SK-N-SH (cell line): ENCODE measurements at regions not wholly inside any gene's neighbourhood (a gene's known extent, or its start where the extent isn't known, plus 50 kb on each side); places are given as distances from the start of the nearest gene placed in this dataset.

Experiments used
- CTCF ChIA-PET: fragments of 300-600, 350-600 bp; formaldehyde crosslinking; extraction: SDS; loops from one replicate; lab custom pipeline; 2021; lab: Yijun Ruan, JAX
- POLR2A ChIA-PET: fragments of 350-600 bp; sonication (Branson Sonifier 250); formaldehyde crosslinking; extraction: SDS; loops from one replicate; lab custom pipeline; 2020; ENCODE audit warnings: antibody characterized with exemption, inconsistent platforms; lab: Yijun Ruan, JAX
- DNase-seq: peaks from one replicate; pipeline ENCODE4 v3.0.0; 2012
- H2AFZ ChIP-seq: fragments of 200-600 bp; sonication (generic); 2 replicates; pipeline ENCODE4 v1.8.1; 2016; ENCODE audit warnings: antibody characterized with exemption, mild to moderate bottlenecking, low read depth
- H3F3A ChIP-seq: fragments of 200-600 bp; sonication (generic); replicated peaks from 2 replicates; pipeline ENCODE3; 2016; ENCODE audit warnings: antibody characterized with exemption, mild to moderate bottlenecking; ENCODE audit not compliant: insufficient read depth
- H3K27ac ChIP-seq, 2 experiments: fragments of 200-500 bp in 1 of 2; fragments of 200-600 bp in 1 of 2; sonication (Bioruptor generic) in 1 of 2; sonication (generic), shearing (Covaris generic) in 1 of 2; 2 replicates each; pipeline versions ENCODE4 v1.5.1 to v1.6.1; 2014 to 2016; ENCODE audit warnings: low read depth in 2 of 2, inconsistent platforms in 1 of 2, low read length in 1 of 2, mild to moderate bottlenecking in 1 of 2, mixed read lengths in 1 of 2
- H3K27me3 ChIP-seq: fragments of 200-600 bp; sonication (generic), shearing (Covaris generic); 2 replicates; pipeline ENCODE4 v1.6.1; 2016; ENCODE audit warnings: mixed run types; ENCODE audit not compliant: insufficient read depth
- H3K36me3 ChIP-seq, 2 experiments: fragments of 200-500 bp in 1 of 2; fragments of 200-600 bp in 1 of 2; sonication (Bioruptor generic) in 1 of 2; sonication (generic) in 1 of 2; replicated peaks in 1 of 2; 2 replicates each; pipeline versions ENCODE3 to v1.5.1; 2014 to 2016; ENCODE audit warnings: low read length in 1 of 2, mild to moderate bottlenecking in 1 of 2; ENCODE audit not compliant: insufficient read depth in 2 of 2, control insufficient read depth in 1 of 2
- H3K4me1 ChIP-seq, 2 experiments: fragments of 200-500 bp in 1 of 2; fragments of 200-600 bp in 1 of 2; sonication (Bioruptor generic) in 1 of 2; sonication (generic), shearing (Covaris generic) in 1 of 2; 2 replicates each; pipeline versions ENCODE4 v1.5.1 to v1.6.1; 2014 to 2016; ENCODE audit warnings: low read depth in 1 of 2, low read length in 1 of 2, mixed run types in 1 of 2; ENCODE audit not compliant: insufficient read depth in 2 of 2, control insufficient read depth in 1 of 2
- H3K4me2 ChIP-seq: fragments of 200-600 bp; sonication (generic), shearing (Covaris generic); 2 replicates; pipeline ENCODE4 v1.6.1; 2017; ENCODE audit warnings: mixed run types
- H3K4me3 ChIP-seq, 2 experiments: fragments of 200-500 bp in 1 of 2; fragments of 200-600 bp in 1 of 2; sonication (Bioruptor generic) in 1 of 2; sonication (generic), shearing (Covaris generic) in 1 of 2; 2 replicates each; pipeline versions ENCODE4 v1.5.1 to v1.8.1; 2014 to 2016; ENCODE audit warnings: low read depth in 2 of 2, inconsistent platforms in 1 of 2, low read length in 1 of 2, mild to moderate bottlenecking in 1 of 2, mixed read lengths in 1 of 2, moderate library complexity in 1 of 2
- H3K79me2 ChIP-seq: fragments of 200-600 bp; sonication (generic); 2 replicates; pipeline ENCODE4 v1.8.1; 2017; ENCODE audit warnings: mild to moderate bottlenecking; ENCODE audit not compliant: insufficient read depth
- H3K9ac ChIP-seq: fragments of 200-600 bp; sonication (generic); 2 replicates; pipeline ENCODE4 v1.6.1; 2017; ENCODE audit warnings: mixed run types
- H3K9me2 ChIP-seq: fragments of 200-600 bp; sonication (generic); 2 replicates; pipeline ENCODE4 v1.6.1; 2017; ENCODE audit warnings: mixed run types
- H3K9me3 ChIP-seq: fragments of 200-600 bp; sonication (generic); 2 replicates; pipeline ENCODE4 v1.6.1; 2017; ENCODE audit warnings: mixed run types, mild to moderate bottlenecking, moderate library complexity
- H4K20me1 ChIP-seq: fragments of 200-600 bp; sonication (generic); 2 replicates; pipeline ENCODE4 v1.6.1; 2017; ENCODE audit warnings: mild to moderate bottlenecking, mixed run types; ENCODE audit not compliant: insufficient read depth
- EZH2phosphoT487 ChIP-seq: fragments of 200-600 bp; sonication (generic); IDR thresholded peaks from 2 replicates; pipeline ENCODE4 v1.6.1; 2017; ENCODE audit warnings: low read depth, mixed run types, mild to moderate bottlenecking, antibody characterized with exemption, moderate library complexity, borderline replicate concordance
- FOXJ3 ChIP-seq: sonication (generic); formaldehyde crosslinking; IDR thresholded peaks from 2 replicates; pipeline ENCODE4 v1.5.1; 2020; ENCODE audit warnings: mild to moderate bottlenecking, missing genetic modification reagents
- IRF3 ChIP-seq: fragments of 150-350 bp; IDR thresholded peaks from 2 replicates; pipeline ENCODE4 v1.6.1; 2016; ENCODE audit warnings: mild to moderate bottlenecking, low read depth, low read length
- MEF2A ChIP-seq: IDR thresholded peaks from 2 replicates; pipeline ENCODE4 v1.4.0; 2012; ENCODE audit warnings: low read depth, borderline replicate concordance
- MXI1 ChIP-seq: IDR thresholded peaks from 2 replicates; pipeline ENCODE4 v1.6.1; 2012; ENCODE audit warnings: mild to moderate bottlenecking, low read depth, low read length, improper control_type of control experiment
- NFIC ChIP-seq: IDR thresholded peaks from 2 replicates; pipeline ENCODE4 v1.4.0; 2012; ENCODE audit warnings: borderline replicate concordance
- REST ChIP-seq: IDR thresholded peaks from 2 replicates; pipeline ENCODE4 v1.6.1; 2012; ENCODE audit warnings: mild to moderate bottlenecking, low read depth, low read length, moderate library complexity
- RFX5 ChIP-seq: IDR thresholded peaks from 2 replicates; pipeline ENCODE4 v1.6.1; 2012; ENCODE audit warnings: mild to moderate bottlenecking, improper control_type of control experiment, low read length
- SIN3A ChIP-seq: IDR thresholded peaks from 2 replicates; pipeline ENCODE4 v1.6.1; 2012; ENCODE audit warnings: low read depth, mild to moderate bottlenecking, low read length, moderate library complexity, borderline replicate concordance
- TCF12 ChIP-seq: IDR thresholded peaks from 2 replicates; pipeline ENCODE4 v1.4.0; 2012
- TEAD4 ChIP-seq: IDR thresholded peaks from 2 replicates; pipeline ENCODE4 v1.4.0; 2012; ENCODE audit warnings: mild to moderate bottlenecking, borderline replicate concordance; ENCODE audit not compliant: insufficient read depth
- USF1 ChIP-seq: IDR thresholded peaks from 2 replicates; pipeline ENCODE4 v1.4.0; 2012; ENCODE audit warnings: low read depth, borderline replicate concordance
- ZBTB33 ChIP-seq: IDR thresholded peaks from 2 replicates; pipeline ENCODE4 v1.4.0; 2012; ENCODE audit warnings: low read depth, borderline replicate concordance
- WGBS: methylation state at CpG from one replicate; pipeline ENCODE4 v1.1.6; 2017; ENCODE audit warnings: low lambda C conversion rate; 5-methylcytosine and 5-hydroxymethylcytosine counted together
- TF ChIP-seq, protein P1 (sequence below): fragments of 150-350 bp; IDR thresholded peaks from 2 replicates; pipeline ENCODE4 v1.6.1; 2017; ENCODE audit warnings: antibody characterized with exemption, low read length, low read depth, borderline replicate concordance

GRCh38 chr18:6614952-6615351, 114.6 kb upstream of the ARHGAP28 start:
- no peak overlapping the region for H3K4me2 ChIP-seq
- no peaks in the 10 kb centered on the region for H3K9me3 ChIP-seq
- peaks cover 0 to 2% of the 10 kb centered on the region in 2 experiments; a peak in 1 of 4 replicates for H3K4me1 ChIP-seq
- H2AFZ ChIP-seq: no peak overlapping the region
- H3K4me3 ChIP-seq: no peak overlapping the region
- no peaks in the 10 kb centered on the region for H3K79me2 ChIP-seq
- POLR2A ChIA-PET: no interaction called here
- H3K9ac ChIP-seq: no peak overlapping the region
- no peaks in the 10 kb centered on the region for H3K36me3 ChIP-seq
- H3K9me2 ChIP-seq: no peaks in the 10 kb centered on the region
- H3K27me3 ChIP-seq: no peaks in the 10 kb centered on the region
- TF ChIP-seq TCF12: no peak
- no peak for TF ChIP-seq RFX5
- no peak for TF ChIP-seq MXI1
- no peak for TF ChIP-seq USF1
- no peak for TF ChIP-seq EZH2phosphoT487
- TF ChIP-seq, protein P1, sequence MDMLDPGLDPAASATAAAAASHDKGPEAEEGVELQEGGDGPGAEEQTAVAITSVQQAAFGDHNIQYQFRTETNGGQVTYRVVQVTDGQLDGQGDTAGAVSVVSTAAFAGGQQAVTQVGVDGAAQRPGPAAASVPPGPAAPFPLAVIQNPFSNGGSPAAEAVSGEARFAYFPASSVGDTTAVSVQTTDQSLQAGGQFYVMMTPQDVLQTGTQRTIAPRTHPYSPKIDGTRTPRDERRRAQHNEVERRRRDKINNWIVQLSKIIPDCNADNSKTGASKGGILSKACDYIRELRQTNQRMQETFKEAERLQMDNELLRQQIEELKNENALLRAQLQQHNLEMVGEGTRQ: no peak
- TF ChIP-seq TEAD4: no peak
- no peak for TF ChIP-seq NFIC
- no peak for TF ChIP-seq ZBTB33
- no peak for TF ChIP-seq REST
- TF ChIP-seq SIN3A: no peak
- no peak for TF ChIP-seq IRF3
- TF ChIP-seq FOXJ3 (CRISPR knock-in tag): no peak
- no peak for TF ChIP-seq MEF2A
- H3F3A ChIP-seq: no peaks in the 10 kb centered on the region
- no peak overlapping the region for H3K27ac ChIP-seq
- no peaks in the 10 kb centered on the region for H4K20me1 ChIP-seq
- CTCF ChIA-PET: interaction anchor here (1.4 kb wide), 1 partner anchor 10 kb away, joined by 3 read pairs; no protein-coding TSS in a partner anchor
- DNase-seq: no peak
- WGBS: 75% methylated on average over 4 of the region's 4 CpGs
